Thyroid gland (tissue), 4 donors: ENCODE measurements at regions not wholly inside any gene's neighbourhood (a gene's known extent, or its start where the extent isn't known, plus 50 kb on each side); places are given as distances from the start of the nearest gene placed in this dataset.

Source experiments
- CTCF ChIP-seq, 6 experiments: fragments of 200-600 bp in 3 of 6; fragments of 450-650 bp in 3 of 6; sonication (generic) in 3 of 6; IDR thresholded peaks; one replicate each; pipeline ENCODE4 v1.5.1; 2016 to 2019; ENCODE audit warnings: antibody characterized with exemption in 6 of 6, mild to moderate bottlenecking in 2 of 6, inconsistent platforms in 1 of 6, moderate library complexity in 1 of 6
- POLR2A ChIP-seq, 2 donors: fragments of 450-650 bp; IDR thresholded peaks; one replicate each; pipeline ENCODE4 v1.6.1; 2017; ENCODE audit warnings: antibody characterized with exemption in 2 of 2, mild to moderate bottlenecking in 2 of 2, moderate library complexity in 1 of 2

DNA sequence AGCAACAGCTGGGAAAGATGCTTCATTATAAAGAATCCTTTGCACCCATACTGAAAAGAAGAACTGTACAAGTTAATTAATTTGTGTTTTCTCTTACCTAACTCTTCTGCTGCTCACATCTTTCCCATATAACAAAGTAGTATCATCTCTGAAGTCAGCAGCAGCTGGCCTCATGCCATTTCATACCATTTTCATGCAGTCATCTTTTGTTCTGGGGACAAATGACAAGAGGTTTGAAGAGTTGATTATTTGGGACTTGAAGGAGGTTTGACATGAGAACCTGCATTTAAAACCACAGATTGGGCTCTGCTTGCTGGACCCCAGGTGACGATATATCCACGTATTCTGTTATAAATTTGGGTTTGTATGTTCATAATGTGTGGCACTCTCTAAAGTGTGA, 430.3 kb downstream of the SPRY1 start:
- TF ChIP-seq CTCF (IDR thresholded peaks at IDR 0.05) = no peak
- TF ChIP-seq POLR2A (IDR thresholded peaks at IDR 0.05) = no peak
